Coronary artery (tissue), 2 donors: ENCODE measurements at regions not wholly inside any gene's neighbourhood (a gene's known extent, or its start where the extent isn't known, plus 50 kb on each side); places are given as distances from the start of the nearest gene placed in this dataset.
A peak's percentile ranks its signal among the peaks of the same experiment; 100 is the strongest.

ENCODE experiments used
- DNase-seq: peaks from one replicate; pipeline ENCODE4 v3.0.0-alpha.2; 2017; ENCODE audit warnings: low spot score
- H3K27ac ChIP-seq, 2 donors: fragments of 200-600 bp; sonication (generic); one replicate each; pipeline ENCODE4 v1.5.1; 2016 to 2019
- H3K4me3 ChIP-seq: fragments of 200-600 bp; sonication (generic); 2 replicates; pipeline ENCODE4 v1.5.1; 2016; ENCODE audit warnings: mild to moderate bottlenecking, moderate library complexity
- CTCF ChIP-seq: fragments of 200-600 bp; sonication (generic); IDR thresholded peaks from one replicate; pipeline ENCODE4 v1.5.1; 2019; ENCODE audit warnings: antibody characterized with exemption

- H3K4me3 ChIP-seq = no peak overlapping the region
- DNase-seq = peak; percentile 70
- H3K27ac ChIP-seq = no peak overlapping the region
- no peak for TF ChIP-seq CTCF
Measured at GRCh38 chr9:118364266-118365106, 660.3 kb downstream of the TLR4 start.

- no peak for DNase-seq
- H3K27ac ChIP-seq = no peak overlapping the region
- TF ChIP-seq CTCF = no peak
Measured at GRCh38 chr9:118366228-118366627, 662.0 kb downstream of the TLR4 start.

GRCh38 chr9:118367383-118367782, 663.2 kb downstream of the TLR4 start:
- no peak for TF ChIP-seq CTCF

More at GRCh38 chr9:118366228-118366627, 662.0 kb downstream of the TLR4 start:
- H3K4me3 ChIP-seq = no peak overlapping the region

GRCh38 chr9:118384531-118385100, 680.4 kb downstream of the TLR4 start:
- Histone ChIP-seq H3K4me3 (no peak overlapping the region), H3K27ac (no peak overlapping the region)
- TF ChIP-seq CTCF = no peak
- DNase-seq = no peak

More at GRCh38 chr9:118367383-118367782, 663.2 kb downstream of the TLR4 start:
- no peak for DNase-seq
- Histone ChIP-seq H3K27ac (no peak overlapping the region), H3K4me3 (no peak overlapping the region)

- H3K4me3 ChIP-seq = no peak overlapping the region
- no peak for TF ChIP-seq CTCF
- no peak for DNase-seq
- H3K27ac ChIP-seq = no peak overlapping the region
Measured at GRCh38 chr9:118395415-118395814, 691.2 kb downstream of the TLR4 start.

GRCh38 chr9:118401546-118401945, 697.3 kb downstream of the TLR4 start:
- Histone ChIP-seq H3K27ac (no peak overlapping the region), H3K4me3 (no peak overlapping the region)
- DNase-seq = no peak
- TF ChIP-seq CTCF = no peak

- no peak overlapping the region for H3K4me3 ChIP-seq
- no peak overlapping the region for H3K27ac ChIP-seq
- DNase-seq = no peak
- TF ChIP-seq CTCF = no peak
Measured at GRCh38 chr9:118414676-118415075, 710.5 kb downstream of the TLR4 start.
